Suprapubic skin (tissue), 4 donors: ENCODE measurements at regions not wholly inside any gene's neighbourhood (a gene's known extent, or its start where the extent isn't known, plus 50 kb on each side); places are given as distances from the start of the nearest gene placed in this dataset.
"Not testable (repeated sequence)": the region's sequence is repeated elsewhere in the genome, so short reads cannot be mapped to it uniquely, and the experiment has no call there.

Source experiments
- DNase-seq, 2 donors: peaks; one replicate each; pipeline ENCODE4 v3.0.0-alpha.2; 2019; ENCODE audit warnings: low spot score in 2 of 2
- H3K27ac ChIP-seq: fragments of 200-600 bp; sonication (generic); one replicate; pipeline ENCODE4 v1.5.1; 2019
- H3K27me3 ChIP-seq: fragments of 200-600 bp; sonication (generic); one replicate; pipeline ENCODE4 v1.5.1; 2019
- H3K36me3 ChIP-seq: fragments of 200-600 bp; sonication (generic); one replicate; pipeline ENCODE4 v1.5.1; 2019
- H3K4me1 ChIP-seq: fragments of 200-600 bp; sonication (generic); one replicate; pipeline ENCODE4 v1.5.1; 2019
- H3K4me3 ChIP-seq: fragments of 200-600 bp; sonication (generic); one replicate; pipeline ENCODE4 v1.5.1; 2019; ENCODE audit warnings: mild to moderate bottlenecking
- H3K9me3 ChIP-seq: fragments of 200-600 bp; sonication (generic); one replicate; pipeline ENCODE4 v1.5.1; 2019
- EP300 ChIP-seq: sonication (generic); formaldehyde crosslinking; IDR thresholded peaks from one replicate; pipeline ENCODE4 v1.6.1; 2017; ENCODE audit warnings: antibody characterized with exemption
- POLR2A ChIP-seq, 2 donors: fragments of 450-650 bp; IDR thresholded peaks; one replicate each; pipeline ENCODE4 v1.6.1; 2017; ENCODE audit warnings: antibody characterized with exemption in 2 of 2, mild to moderate bottlenecking in 2 of 2, moderate library complexity in 2 of 2
- POLR2AphosphoS5 ChIP-seq, 3 donors: sonication (generic); formaldehyde crosslinking; IDR thresholded peaks; one replicate each; pipeline ENCODE4 v1.6.1; 2017; ENCODE audit warnings: antibody characterized with exemption in 3 of 3
- WGBS: methylation state at CpG from one replicate; pipeline ENCODE4 v1.1.5; 2018; 5-methylcytosine and 5-hydroxymethylcytosine counted together
- TF ChIP-seq, protein P1 (sequence below), 2 donors: fragments of 200-600 bp in 1 of 2; fragments of 450-650 bp in 1 of 2; sonication (generic) in 1 of 2; IDR thresholded peaks; one replicate each; pipeline ENCODE4 v1.5.1; 2016 to 2019; ENCODE audit warnings: antibody characterized with exemption in 2 of 2, mild to moderate bottlenecking in 1 of 2, moderate library complexity in 1 of 2

DNA sequence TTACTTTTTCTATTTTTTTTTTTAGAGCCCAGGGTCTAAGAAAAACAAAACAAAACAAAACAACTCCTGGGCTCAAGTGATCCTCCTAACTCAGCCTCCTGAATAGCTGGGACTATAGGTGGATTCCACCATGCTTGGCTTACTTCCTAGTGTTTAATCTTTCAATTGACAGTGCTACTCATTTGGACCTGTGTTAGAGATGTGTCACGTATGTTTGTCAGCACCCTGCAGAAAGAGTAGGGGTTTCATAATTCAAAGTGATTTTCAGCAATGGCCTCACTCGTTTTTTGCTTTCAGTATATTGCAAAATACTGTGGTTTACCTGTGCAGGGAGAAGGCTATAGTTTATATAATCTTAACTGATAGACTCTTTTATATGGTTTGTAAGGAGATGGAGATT lies 71.6 kb upstream of the TEX13D start:
- no peak for DNase-seq
- no peak for TF ChIP-seq EP300
- TF ChIP-seq, protein P1, sequence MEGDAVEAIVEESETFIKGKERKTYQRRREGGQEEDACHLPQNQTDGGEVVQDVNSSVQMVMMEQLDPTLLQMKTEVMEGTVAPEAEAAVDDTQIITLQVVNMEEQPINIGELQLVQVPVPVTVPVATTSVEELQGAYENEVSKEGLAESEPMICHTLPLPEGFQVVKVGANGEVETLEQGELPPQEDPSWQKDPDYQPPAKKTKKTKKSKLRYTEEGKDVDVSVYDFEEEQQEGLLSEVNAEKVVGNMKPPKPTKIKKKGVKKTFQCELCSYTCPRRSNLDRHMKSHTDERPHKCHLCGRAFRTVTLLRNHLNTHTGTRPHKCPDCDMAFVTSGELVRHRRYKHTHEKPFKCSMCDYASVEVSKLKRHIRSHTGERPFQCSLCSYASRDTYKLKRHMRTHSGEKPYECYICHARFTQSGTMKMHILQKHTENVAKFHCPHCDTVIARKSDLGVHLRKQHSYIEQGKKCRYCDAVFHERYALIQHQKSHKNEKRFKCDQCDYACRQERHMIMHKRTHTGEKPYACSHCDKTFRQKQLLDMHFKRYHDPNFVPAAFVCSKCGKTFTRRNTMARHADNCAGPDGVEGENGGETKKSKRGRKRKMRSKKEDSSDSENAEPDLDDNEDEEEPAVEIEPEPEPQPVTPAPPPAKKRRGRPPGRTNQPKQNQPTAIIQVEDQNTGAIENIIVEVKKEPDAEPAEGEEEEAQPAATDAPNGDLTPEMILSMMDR (IDR thresholded peaks at IDR 0.05) = no peak
- TF ChIP-seq POLR2AphosphoS5 (IDR thresholded peaks at IDR 0.05) = no peak
- no peak for TF ChIP-seq POLR2A (IDR thresholded peaks at IDR 0.05)
- Histone ChIP-seq H3K27ac (no peak overlapping the region), H3K36me3 (no peaks in the 10 kb centered on the region), H3K4me3 (no peak overlapping the region), H3K4me1 (no peaks in the 10 kb centered on the region), H3K9me3 (no peaks in the 10 kb centered on the region), H3K27me3 (no peaks in the 10 kb centered on the region)
- 67% methylated on average over 2 of the region's 2 CpGs for whole genome bisulfite sequencing

DNA sequence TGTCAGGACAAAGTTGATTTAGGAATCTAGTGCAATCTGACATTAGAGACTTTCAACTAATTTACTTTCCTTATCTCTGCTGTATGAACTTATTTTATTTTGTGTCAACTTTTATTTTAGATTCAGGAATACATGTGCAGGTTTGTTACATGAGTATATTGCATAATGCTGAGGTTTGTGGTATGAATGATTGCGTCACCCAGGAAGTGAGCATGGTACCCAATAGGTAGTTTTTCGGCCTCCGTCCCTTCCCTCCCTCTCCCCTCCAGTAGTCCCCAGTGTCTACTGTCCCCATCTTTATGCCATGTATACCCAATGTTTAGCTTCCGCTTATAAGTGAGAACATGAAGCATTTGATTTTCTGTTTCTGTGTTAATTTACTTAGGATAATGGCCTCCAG lies 68.7 kb upstream of the TEX13D start:
- Histone ChIP-seq H3K27me3 (no peaks in the 10 kb centered on the region), H3K4me3 (no peak overlapping the region), H3K27ac (no peak overlapping the region), H3K4me1 (no peaks in the 10 kb centered on the region), H3K36me3 (no peaks in the 10 kb centered on the region), H3K9me3 (no peaks in the 10 kb centered on the region)
- no peak for DNase-seq
- TF ChIP-seq POLR2AphosphoS5 (IDR thresholded peaks at IDR 0.05) (no peak), EP300 (no peak), POLR2A (IDR thresholded peaks at IDR 0.05) (no peak)
- TF ChIP-seq, protein P1 (IDR thresholded peaks at IDR 0.05) = no peak
- 66% methylated on average over 4 of the region's 4 CpGs for WGBS

DNA sequence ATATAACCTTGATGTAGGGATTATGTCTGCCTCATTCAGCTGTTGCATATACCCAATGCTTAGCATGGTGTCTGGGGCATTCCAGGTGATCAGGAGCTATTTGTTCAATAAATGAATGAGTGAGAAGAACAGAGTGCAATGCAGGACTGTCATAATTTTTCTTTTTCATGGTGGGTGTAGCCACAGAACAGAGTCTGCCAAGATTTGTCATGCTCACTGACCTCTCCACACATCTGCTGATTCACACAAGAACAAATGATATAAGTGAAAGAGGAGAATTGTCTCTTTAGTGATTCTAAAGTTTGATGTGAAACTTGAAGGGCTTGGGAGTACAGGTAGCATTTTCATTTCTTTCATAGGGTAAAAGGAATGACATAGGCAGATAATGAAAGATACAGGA lies 64.4 kb upstream of the TEX13D start:
- no peaks in the 10 kb centered on the region for H3K27me3 ChIP-seq
- no peak overlapping the region for H3K27ac ChIP-seq
- no peak for DNase-seq
- no peaks in the 10 kb centered on the region for H3K9me3 ChIP-seq
- TF ChIP-seq POLR2A (IDR thresholded peaks at IDR 0.05) (no peak), POLR2AphosphoS5 (IDR thresholded peaks at IDR 0.05) (no peak), EP300 (no peak)
- TF ChIP-seq, protein P1 (IDR thresholded peaks at IDR 0.05) = no peak
- no peak overlapping the region for H3K4me3 ChIP-seq
- H3K4me1 ChIP-seq = no peaks in the 10 kb centered on the region
- H3K36me3 ChIP-seq = no peaks in the 10 kb centered on the region

DNA sequence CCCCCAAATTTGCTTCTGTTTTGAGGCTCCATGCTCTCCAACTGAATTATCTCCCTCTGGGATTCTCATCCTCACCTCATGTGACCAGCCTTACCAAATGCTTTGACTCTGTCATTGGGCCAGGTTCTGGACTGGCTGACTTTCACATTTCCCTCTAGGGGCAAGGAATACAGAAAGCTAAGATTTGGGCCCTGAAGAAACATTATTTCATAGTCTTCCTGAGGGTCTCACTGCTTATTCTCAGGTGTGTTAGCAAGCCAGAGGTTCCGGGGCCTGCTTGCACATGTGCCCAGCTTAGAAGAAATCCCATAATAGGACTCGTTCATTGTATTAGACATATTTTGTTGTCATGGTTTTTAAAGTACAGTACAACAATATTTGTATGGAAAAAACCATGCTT lies 62.6 kb upstream of the TEX13D start:
- no peaks in the 10 kb centered on the region for H3K27me3 ChIP-seq
- H3K36me3 ChIP-seq = no peaks in the 10 kb centered on the region
- no peaks in the 10 kb centered on the region for H3K9me3 ChIP-seq
- TF ChIP-seq, protein P1 (IDR thresholded peaks at IDR 0.05) = no peak
- no peak for TF ChIP-seq POLR2A (IDR thresholded peaks at IDR 0.05)
- TF ChIP-seq POLR2AphosphoS5 (IDR thresholded peaks at IDR 0.05) = no peak
- no peak for TF ChIP-seq EP300
- no peak overlapping the region for H3K27ac ChIP-seq
- H3K4me1 ChIP-seq = no peaks in the 10 kb centered on the region
- no peak for DNase-seq
- H3K4me3 ChIP-seq = no peak overlapping the region
- WGBS = 82% methylated on average over 2 of the region's 2 CpGs

DNA sequence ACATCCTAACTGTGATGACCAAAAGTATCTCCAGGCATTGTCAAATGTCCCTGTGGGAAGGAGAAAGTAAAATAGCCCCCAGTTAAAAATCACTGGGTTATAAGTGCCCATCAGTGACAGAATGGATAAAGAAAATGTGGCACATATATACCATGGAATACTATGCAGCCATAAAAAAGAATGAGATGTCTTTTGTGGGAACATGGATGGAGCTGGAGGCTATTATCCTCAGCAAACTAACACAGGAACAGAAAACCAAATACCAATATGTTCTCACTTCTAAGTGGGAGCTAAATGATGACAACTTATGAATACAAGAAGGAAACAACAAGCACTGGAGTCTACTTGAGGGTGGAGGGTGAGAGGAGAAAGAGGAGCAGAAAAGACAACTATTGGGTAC lies 60.9 kb upstream of the TEX13D start:
- not testable (repeated sequence) for H3K36me3 ChIP-seq, H3K4me1 ChIP-seq, H3K4me3 ChIP-seq, H3K27me3 ChIP-seq, DNase-seq, H3K27ac ChIP-seq, H3K9me3 ChIP-seq

DNA sequence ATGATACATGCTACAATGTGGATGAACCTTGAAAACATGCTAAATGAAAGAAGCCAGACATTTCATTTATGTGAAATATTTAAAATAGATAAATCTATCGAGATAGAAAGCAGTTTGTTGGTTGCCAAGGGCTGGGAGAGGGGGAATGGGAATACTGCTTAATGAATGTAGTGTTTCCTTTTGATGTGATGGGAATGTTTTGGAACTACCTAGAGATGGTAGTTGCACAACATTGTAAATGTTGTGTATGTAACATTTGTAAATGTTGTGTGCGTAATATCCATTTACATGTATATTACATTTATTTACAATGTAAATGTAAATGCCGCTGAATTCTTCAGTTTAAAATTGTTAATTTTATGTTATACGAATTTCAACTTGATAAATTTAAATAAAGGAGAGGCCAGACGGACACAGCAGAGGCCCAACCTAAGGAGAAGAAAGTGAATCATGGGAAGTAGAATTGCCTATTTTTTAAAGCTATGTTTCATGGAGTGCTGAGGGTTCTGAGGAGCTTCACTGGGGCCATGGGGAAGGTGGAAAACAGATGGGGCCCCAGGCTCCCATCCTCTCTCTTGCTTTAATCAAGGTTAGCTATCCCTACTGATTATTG lies 60.0 kb upstream of the TEX13D start:
- 83% methylated on average over 5 of the region's 5 CpGs for WGBS
- H3K4me1 ChIP-seq = no peaks in the 10 kb centered on the region
- H3K36me3 ChIP-seq = no peaks in the 10 kb centered on the region

More for the DNA sequence above, 60.0 kb upstream of the TEX13D start:
- no peak for DNase-seq
- no peak for TF ChIP-seq POLR2AphosphoS5 (IDR thresholded peaks at IDR 0.05)
- TF ChIP-seq POLR2A (IDR thresholded peaks at IDR 0.05) = no peak
- no peak for TF ChIP-seq EP300
- TF ChIP-seq, protein P1 (IDR thresholded peaks at IDR 0.05) = no peak
- no peaks in the 10 kb centered on the region for H3K27me3 ChIP-seq
- no peak overlapping the region for H3K27ac ChIP-seq
- no peak overlapping the region for H3K4me3 ChIP-seq
- H3K9me3 ChIP-seq = no peaks in the 10 kb centered on the region
